Activated CD8-positive, alpha-beta memory T cell treated with anti-CD3 and anti-CD28 coated beads for 4 hours (primary cell): ENCODE measurements at regions not wholly inside any gene's neighbourhood (a gene's known extent, or its start where the extent isn't known, plus 50 kb on each side); places are given as distances from the start of the nearest gene placed in this dataset.
"Not testable (repeated sequence)": the region's sequence is repeated elsewhere in the genome, so short reads cannot be mapped to it uniquely, and the experiment has no call there.

Source experiments
- DNase-seq, 2 donors: peaks; one replicate each; pipeline ENCODE4 v3.0.0-alpha.2; 2020; ENCODE audit warnings: low read depth in 2 of 2

DNA sequence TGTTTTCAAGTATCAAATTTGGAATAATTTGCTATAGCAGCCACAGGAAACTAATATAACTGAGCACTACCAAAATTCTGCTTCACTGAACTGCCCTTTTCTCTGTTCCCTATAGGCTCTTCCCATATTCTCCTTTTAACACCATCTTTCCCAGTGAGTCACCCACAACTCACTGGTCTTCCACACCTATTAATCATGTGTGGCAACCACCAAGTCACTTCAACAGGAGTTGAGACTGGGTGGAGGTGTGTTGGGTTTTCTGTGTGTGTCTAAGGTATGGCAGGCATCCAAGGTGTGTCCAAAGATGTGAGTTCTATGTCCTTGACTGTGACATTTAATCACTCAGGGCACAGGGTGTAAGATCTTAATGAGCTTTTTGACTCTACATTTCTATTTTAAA is 610.0 kb upstream of the CDH11 start:
- DNase-seq: no peak

DNA sequence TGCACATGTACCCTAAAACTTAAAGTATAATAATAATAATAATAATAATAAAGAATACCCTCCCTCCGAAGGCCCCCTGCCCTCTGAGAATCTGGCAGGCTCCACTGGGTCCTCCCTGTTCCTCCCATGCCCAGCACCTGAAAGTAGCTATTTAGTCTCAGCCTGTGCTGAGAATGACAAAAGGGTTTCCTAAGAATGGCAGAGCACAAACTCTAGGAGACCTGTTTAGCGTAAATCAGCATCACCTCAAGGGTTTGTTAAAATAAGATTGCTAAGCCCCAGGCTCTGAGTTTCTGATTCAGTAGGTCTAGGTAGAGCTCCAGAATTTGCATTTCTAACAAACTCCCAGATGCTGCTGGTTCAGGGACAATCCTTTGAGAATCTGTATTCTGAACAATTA is 606.8 kb upstream of the CDH11 start:
- DNase-seq: no peak

DNA sequence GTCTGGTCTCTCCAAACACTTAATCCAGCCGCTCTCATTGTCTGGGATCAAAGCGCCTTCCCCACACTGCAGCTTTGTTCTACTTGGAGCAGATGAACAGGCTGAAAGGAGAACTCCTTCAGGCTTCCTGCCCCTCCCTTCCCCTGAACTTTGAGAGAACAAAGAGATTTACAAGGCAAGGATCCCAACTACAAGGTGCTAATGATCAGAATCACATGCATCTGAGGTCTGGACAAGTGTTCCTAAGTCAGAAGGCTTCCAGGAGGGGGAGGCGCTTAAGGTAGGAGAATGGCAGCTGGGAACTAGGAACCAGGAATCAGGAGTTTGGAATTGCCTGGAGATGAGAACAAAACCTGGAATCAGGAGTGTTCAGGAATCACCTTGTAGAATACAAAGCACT is 606.3 kb upstream of the CDH11 start:
- no peak for DNase-seq

DNA sequence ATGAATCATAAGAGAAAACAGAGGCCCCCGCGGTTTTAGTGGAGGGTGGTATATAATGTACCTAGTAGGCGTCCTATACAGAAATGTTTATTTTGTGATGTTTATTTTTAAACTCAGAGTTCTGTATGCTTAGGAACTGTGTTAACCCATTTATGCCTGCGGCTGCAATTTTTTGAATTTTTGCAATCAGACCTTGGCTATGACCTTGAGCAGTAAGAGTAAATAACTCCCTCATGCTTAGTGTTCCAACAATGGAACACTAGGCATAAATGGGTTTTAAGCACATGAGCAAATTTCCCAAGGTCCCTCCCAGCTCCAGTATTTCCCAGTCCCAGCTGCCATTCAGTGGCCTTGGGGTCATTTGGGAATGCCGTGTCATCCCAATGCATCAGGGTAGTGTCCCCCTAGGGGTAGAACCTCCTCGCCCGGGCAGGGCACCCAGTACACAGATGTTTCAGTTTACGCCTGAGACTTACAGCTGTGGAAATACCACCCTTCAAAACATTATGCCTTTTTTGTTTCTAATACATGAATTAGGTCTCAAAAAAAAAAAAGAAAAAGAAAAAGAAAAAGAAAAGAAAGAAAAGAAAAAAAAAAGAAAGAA is 605.8 kb upstream of the CDH11 start:
- no peak for DNase-seq

DNA sequence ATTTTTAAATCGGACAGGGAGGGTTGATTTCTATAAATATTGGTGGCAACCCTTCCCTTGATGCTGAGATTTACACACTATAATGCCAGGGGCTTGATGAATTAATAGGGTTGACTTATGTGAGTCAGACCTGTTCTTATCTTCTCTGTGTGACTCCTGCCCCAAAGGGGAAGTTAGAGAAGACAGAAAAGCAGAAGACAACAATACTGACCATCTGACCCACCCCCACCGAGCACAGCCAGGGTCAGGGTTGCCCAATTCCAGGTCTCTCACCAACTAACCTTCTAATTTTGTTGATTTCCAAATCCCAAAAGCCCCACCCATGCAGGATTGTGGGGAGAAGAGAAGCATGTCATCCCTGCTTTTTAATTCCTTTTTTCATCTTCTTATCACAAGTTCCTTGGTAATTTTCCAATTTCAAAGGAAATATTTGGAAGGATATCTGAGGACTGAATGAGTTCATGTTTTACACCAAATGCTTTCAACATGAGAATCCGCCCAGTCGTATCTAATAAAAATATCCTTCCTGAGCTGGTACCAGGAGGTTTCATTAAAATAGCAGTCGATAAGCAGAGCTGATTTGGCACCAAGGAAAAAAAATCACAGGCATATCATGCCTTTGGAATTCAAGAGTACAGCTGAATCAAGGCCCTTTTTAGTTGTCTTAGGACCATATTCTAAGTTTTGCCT is 603.4 kb upstream of the CDH11 start:
- no peak for DNase-seq

DNA sequence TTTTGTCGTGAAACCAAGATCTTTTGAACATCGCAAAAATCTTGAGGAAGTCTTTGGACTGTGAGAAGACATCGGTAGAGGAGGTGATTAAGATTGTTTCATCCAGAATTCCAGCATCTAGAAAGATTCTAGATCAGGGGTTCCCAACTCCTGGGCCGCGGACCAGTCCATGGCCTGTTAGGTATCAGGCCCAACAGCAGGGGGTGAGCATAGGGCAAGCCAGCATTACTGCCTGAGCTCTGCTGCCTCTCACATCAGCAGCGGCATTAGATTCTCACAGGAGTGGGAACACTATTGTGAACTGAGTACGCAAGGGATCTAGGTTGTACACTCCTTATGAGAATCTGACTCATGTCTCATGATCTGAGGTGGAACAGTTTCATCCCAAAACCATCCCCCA is 600.6 kb upstream of the CDH11 start:
- DNase-seq: no peak

DNA sequence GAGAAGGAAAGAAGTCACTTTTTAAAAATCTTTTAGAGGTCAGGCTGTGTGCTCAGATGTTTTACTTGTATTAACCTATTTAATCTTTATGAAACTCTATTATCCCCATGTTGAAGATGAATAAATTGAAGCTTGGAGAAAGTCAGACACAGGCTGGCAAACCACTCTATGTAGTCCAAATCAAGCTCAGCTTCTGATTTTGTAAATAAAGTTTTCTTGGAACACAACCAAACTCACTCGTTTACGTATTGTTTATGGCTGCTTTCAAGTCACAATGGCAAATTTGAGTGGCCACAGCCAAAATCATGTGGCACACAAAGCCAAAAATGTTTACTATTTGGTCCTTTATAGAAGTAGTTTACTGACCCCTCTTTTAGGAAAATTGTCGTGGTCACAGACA is 596.0 kb upstream of the CDH11 start:
- DNase-seq: no peak

DNA sequence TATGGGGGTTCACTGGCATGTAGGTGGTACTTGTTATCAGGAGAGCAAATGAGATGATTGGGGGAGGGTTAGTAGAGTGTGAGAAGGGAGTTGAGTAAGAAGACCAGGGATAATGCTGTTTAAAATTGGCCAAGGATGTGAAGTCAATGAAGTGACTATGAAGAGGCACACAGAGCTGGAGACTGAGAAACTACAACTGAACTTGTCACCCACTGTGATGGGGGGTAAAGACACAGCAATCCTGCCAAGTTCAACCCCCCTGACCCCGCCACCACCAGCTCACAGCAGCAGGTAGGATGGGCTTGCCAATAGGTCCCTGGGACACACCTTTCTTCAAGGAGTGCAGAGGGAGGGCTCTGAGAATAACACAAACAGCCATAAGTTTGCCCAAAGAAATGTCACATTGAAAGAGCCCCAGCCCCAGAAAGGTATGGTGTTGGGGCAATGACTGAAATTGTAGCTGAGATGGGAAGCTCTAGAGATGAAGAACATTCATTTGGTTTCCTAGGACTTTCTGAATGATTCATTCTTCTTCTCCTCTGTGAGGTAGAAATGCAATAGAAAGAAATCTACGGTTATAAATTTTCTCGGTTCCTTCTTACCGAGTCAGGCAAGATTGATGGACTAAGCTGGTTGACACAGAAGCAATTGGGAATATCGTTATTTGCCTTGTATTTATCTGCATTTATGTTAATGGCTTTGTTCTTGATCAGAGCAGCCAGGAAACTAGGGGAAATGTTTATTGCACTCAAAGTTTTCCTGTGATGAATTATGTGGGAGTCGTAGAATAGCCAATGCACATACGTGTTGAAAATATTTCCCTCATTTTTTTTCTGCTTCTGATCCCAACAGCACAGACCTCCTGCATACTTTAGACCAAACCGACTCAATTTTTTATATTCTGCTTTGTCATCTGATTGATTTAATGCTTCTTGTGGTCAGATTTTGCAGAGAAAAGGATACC is 595.2 kb upstream of the CDH11 start:
- no peak for DNase-seq

DNA sequence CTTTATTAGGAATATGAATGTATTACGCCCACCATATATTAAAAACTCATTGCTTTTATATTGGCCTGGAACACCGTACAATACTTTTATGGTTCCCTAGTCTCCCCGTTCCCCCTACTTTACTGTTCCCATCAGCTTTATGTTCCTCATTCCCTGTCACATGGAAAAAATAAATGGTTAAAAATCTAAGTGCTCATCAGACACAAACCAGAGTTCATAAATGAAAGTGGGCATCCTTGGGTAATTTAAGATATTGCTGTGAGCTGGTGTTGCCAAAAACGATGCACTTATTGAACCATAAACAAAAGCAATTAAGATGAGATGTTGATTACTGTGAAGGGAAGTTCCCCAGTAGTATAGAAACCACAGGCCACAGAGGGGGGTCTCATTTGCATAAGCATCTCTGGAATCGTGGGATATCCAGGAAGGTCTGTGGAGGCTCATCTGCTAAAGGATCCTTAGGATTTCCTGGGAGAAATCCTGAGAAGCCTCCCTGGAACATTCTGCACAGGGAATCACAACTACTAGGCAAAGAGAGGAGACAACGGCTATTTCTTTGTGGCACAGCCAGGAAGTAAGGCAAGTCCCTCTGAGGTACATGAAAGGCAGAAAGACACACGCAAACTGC is 591.4 kb upstream of the CDH11 start:
- DNase-seq: no peak

DNA sequence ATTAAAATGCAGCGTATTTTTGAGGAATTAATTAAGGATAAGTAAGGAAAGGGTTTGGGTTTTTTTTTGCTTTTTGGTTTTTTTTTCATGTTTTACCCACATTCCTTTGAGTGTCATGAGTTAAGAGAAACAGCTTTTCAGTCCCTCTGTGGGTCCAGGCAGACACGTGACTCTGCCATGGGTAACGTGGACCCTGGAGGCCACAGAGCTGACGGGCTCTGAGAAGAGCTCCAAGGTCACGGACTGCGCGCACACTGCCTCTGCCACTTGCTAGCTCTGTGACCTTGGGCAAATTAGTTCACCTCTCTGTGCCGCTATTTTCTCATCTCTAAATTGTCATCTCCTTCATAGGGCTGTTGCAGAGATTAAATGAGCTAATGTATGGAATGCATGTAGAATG is 588.2 kb upstream of the CDH11 start:
- no peak for DNase-seq

DNA sequence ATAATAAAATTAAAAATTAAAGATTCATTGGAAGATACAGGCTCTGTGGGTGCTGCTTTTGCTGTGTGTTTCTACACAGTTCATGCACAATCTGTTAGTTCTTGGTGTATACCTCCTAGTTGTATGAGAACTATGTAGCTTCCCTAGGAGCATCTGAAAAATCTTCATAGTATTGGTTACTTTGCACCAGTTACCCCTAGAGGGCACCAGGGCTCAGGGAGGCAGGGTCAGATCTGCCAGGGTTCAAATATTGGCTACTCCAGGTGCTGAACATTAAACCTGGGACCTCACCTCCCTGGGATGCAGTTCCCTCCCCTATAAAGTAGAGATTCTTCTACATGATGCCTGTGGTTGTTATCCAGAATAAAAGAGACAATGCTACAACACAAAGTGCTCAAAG is 583.0 kb upstream of the CDH11 start:
- no peak for DNase-seq

DNA sequence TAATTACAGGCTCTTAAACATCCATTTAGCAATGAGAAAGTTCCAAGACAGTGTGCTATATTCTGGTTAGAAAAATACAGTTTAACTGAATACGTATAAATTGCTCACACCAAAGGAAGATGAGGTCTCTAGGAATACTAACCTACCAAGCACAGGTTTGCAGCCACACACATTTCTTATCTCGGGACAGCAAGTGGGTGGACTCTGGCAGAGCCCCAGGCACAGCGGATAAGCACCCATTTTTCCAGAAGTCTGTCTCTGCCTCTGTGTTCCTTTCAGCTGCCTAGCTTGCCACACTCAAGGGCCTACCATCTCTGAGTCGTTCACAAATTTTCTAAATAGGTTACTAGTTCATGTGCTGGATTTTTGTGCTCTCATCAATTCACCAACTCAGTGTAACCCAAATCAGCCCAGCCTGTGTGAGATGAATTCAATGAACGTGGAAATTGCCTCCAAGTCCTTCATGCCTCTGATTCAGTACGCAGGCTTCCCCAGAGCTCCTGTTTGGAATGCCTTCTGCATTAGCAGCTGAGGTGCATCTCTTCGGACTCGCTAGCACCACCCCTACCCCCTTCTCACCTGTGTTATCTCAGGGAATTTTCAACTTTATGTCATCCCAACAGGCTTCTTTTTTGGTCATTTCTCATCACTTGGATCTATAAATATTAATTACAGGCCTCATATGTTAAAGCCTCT is 581.0 kb upstream of the CDH11 start:
- no peak for DNase-seq

DNA sequence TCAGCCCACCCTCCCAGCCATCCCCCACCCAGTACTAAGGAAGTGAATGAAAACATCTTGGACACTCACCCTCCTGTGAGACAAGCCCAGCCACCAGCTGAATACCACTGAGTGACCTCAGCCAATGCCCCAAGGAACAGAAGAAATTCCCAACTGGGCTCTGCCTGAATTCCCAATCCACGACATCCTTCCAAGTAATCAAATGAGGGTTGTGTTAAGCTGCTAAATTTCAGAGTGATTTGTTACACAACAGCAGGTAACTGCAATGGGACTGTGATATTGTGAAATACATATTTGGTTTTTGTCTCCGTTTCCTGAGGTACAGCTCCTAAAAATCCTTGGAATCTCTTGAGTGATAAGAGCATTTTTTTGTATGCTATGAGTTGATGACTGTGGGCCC is 578.7 kb upstream of the CDH11 start:
- no peak for DNase-seq

DNA sequence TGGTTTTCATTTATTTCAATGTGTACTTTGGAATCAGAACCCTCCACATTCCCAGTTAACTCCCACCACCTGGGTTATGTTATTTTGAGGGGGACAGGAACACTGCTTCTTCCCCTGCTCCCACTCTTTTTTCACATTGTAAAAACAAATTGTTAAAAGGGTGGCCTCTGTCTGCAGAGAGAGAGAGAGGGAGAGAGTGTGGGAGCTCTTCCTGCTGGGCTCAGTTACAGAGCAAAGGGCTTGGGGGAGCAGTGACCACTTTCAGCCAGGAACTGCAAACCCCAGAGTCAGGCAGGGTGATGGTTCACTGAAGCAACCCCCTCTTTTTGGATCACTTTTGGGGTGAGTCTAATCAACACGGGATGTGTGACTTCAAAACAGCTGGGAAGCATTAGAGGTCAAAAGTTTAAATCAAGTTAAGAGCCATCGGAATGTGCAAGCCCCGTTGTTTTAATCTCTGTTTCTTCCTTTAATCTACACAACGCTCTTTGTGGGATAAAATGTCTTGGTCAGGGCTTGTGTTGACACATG is 577.0 kb upstream of the CDH11 start:
- no peak for DNase-seq

DNA sequence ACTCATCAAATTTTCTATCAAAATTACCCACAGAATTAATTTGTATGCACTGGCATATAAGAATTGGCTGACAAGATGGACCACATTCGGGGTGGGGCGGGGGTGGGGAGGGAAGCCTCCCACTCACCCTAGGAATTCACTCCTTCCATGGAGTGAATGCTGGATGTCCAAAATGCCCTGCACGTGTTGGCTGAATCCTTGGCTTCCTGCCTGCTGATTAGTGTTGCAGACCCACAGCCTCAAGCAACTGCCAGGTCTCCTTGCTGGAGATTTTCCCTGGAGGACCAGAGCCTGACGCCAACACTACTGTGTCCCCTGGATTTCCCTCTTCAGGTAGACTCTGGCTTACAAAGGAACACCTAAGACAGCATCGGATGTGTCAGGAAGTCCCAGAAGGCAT is 575.7 kb upstream of the CDH11 start:
- DNase-seq: no peak

DNA sequence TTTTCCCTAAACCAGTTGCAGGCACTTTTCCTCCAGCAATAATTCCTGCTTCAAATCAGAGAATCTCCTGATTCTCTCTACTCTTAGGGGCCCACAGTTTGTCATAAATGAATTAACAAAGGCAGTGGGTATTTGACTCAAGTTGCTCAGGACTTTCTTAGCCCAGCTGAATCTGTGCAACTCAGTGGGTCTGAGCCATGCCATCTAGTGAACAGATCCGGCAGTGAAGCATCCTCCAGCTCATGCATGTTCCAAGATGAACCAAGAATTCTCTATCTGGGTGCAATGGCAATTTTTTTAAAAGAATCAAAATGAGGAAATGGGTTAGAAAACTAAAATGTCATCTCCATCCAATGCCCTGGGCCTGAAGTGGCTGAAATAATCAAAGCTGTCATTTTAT is 575.2 kb upstream of the CDH11 start:
- no peak for DNase-seq

DNA sequence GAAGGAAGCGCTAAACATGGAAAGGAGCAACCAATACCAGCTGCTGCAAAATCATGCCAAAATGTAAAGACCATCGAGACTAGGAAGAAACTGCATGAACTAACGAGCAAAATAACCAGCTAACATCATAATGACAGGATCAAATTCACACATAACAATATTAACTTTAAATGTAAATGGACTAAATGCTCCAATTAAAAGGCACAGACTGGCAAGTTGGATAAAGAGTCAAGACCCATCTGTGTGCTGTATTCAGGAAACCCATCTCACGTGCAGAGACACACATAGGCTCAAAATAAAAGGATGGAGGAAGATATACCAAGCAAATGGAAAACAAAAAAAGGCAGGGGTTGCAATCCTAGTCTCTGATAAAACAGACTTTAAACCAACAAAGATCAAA is 570.0 kb upstream of the CDH11 start:
- not testable (repeated sequence) for DNase-seq

DNA sequence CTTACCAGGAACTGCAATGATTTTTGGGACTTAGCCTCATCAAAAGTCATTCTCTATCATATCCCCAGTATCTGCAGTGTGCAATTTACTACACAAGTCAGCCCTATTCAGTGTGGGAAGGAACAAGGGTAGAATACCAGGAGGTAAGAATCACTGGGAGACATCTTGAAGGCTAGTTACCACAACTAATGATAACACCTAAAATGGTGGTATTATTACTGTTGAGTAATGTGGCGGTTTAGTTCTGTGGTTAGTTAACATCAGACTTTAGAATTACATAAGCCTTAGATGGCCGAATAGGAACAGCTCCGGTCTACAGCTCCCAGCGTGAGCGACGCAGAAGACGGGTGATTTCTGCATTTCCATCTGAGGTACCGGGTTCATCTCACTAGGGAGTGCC is 567.9 kb upstream of the CDH11 start:
- no peak for DNase-seq

DNA sequence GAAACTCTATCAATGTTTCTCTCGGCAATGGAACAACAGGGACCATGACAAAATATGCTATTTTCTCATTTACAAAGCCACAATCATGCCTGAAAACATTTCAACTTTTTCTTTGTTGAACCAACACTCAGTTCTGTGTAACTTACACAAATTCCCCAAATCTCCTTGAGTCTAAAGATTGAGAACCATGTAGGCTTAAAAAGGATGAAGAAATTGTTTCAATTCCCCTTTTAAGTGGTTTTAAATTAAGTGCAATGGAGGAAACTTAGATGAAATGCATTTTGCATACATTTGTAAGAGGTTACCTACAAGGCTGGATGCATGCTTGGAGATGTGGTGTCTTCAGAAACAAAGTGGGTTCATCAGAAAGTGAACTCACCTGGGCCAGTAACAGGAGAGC is 566.4 kb upstream of the CDH11 start:
- no peak for DNase-seq

DNA sequence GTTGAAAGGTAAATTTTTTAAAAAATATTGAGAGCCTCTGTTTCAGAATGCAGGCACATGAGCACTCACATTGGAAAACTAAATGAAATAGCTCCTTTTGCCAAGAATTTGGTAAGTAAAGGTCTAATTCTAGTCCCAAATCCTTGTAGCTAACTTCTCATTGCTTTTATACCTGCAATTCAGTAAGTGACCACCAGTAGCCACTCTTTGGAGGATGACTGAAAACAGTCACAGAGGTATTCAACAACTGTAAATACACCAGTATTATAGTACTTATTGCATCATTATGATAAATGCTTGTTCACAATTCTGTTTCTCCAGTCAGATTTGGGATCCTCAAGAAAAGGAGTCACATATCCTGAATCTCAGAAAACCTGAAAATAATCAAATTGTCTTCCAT is 562.4 kb upstream of the CDH11 start:
- no peak for DNase-seq

DNA sequence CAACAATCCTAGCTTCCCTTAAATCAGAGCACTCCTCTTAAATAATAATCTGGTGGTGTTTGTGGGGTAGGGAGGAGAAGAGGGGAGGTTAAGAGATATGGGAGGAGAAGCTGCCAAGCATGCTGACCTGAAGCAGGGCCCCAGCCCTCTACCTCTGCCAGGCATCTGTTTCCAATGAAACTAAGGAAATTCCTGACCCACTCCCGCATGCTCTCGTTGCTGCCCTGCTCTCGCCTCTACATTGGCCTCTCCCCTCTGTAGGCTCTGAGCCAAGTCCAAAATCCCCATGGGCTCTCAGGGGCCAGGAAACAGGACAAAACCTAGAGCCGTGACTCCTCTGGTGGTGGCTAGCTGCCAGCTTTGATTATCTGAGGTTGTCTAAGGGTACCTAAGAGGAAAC is 559.5 kb upstream of the CDH11 start:
- no peak for DNase-seq

DNA sequence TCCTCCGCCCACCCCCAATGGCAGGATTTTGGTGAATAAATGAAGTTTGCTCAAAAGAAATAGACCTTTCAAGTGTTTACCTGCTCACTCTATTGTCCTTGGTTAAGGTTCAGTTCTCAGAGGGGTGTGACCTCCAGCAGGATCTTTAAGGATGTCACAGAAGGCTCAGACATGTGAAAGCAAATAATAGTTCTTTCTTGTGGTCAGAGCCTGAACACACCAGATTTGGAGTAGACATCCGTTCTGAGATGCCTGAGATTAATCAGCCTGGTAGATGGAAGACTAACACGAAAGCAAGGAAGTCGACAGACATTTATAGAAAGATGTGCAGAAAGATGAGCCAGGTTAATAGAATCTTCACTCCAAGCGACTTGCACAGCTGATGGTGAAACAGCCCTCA is 557.9 kb upstream of the CDH11 start:
- DNase-seq: no peak
